LNCAP (cell line): ENCODE measurements at regions not wholly inside any gene's neighbourhood (a gene's known extent, or its start where the extent isn't known, plus 50 kb on each side); places are given as distances from the start of the nearest gene placed in this dataset.

Experiments
- CTCF ChIP-seq: fragments of 450-650 bp; IDR thresholded peaks from 2 replicates; pipeline ENCODE4 v1.5.1; 2017; ENCODE audit warnings: mild to moderate bottlenecking

GRCh38 chr4:64584981-64585557, 175.8 kb upstream of the TECRL start:
- peak; percentile 51 for TF ChIP-seq CTCF

DNA sequence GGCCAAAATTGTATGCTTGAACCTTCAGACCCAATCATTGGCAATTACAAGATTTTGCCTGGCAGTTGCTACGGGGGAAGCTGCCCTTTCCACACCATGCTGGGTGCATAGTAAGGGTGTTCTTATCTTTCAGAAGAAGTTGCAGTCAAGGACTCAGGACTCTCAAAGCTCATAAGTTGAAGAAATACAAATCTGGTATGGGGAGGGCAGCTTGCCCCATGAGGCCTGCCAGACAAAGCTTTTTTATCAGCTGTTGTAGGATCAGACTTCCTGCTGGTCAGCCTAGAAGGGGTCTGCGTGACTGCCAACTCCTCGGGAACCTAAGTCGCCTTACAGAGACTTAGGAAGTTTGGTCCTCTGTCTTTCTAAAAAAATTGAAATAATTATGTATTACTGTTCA, 174.9 kb upstream of the TECRL start:
- TF ChIP-seq CTCF: no peak

- TF ChIP-seq CTCF: no peak
These were observed 173.2 kb upstream of the TECRL start for GRCh38 chr4:64582492-64582891.

GRCh38 chr4:64581422-64581821, 172.2 kb upstream of the TECRL start:
- no peak for TF ChIP-seq CTCF

- no peak for TF ChIP-seq CTCF
These were observed 154.9 kb upstream of the TECRL start for GRCh38 chr4:64564126-64564525.

GRCh38 chr4:64559571-64559970, 150.3 kb upstream of the TECRL start:
- no peak for TF ChIP-seq CTCF

- TF ChIP-seq CTCF: no peak
These were observed 141.9 kb upstream of the TECRL start for GRCh38 chr4:64551125-64551524.

- TF ChIP-seq CTCF: no peak
These were observed 136.3 kb upstream of the TECRL start for GRCh38 chr4:64545593-64545992.
